ENCODE measurements at regions not wholly inside any gene's neighbourhood (a gene's known extent, or its start where the extent isn't known, plus 50 kb on each side); places are given as distances from the start of the nearest gene placed in this dataset.

- no peak for DNase-seq (ENCODE audit: low spot score)
Measured at GRCh38 chr4:3715855-3716630, 50.1 kb upstream of the ADRA2C start.

DNA sequence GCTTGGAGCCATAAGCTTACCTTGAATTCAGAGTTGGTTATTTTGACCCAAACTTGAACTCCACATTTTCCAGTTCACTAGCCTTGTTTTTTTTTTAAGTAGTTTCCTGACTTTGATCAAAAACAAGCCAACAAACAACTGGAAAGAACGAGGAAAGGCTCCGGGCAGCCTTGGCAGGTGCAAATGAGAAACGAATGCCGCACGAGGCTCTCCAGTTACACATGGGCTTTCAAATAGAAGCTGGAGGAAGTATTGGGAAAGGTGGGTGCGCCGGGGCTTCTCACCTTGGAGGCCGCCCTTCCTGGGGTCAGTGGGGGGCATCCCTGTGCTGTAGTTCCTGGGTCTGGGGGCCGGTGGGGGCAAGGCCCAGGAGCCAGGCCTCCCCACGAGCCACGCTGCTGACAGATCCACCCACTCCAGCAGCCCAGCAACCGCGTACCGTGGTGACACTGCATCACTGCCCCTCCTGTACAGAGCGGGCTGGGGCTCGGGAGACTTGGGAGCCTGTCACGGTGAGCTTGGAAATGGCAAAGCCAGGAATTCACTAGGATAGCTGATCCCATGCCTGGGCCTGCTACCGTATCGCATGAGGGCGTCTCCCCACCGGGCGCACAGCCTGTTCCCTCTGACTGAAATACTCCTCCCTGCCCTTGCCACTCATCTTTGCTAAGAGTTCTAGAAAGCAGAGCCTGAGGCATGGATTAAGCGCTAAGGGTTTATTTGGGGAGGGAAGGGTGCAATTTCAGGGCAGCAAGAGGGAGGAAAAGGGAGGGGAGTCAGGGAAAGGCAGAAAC is 50.9 kb upstream of the ADRA2C start:
- no peak for DNase-seq (ENCODE audit: low spot score)

GRCh38 chr4:3714642-3715001 is 51.6 kb upstream of the ADRA2C start:
- no peak for DNase-seq (ENCODE audit: low spot score)

DNA sequence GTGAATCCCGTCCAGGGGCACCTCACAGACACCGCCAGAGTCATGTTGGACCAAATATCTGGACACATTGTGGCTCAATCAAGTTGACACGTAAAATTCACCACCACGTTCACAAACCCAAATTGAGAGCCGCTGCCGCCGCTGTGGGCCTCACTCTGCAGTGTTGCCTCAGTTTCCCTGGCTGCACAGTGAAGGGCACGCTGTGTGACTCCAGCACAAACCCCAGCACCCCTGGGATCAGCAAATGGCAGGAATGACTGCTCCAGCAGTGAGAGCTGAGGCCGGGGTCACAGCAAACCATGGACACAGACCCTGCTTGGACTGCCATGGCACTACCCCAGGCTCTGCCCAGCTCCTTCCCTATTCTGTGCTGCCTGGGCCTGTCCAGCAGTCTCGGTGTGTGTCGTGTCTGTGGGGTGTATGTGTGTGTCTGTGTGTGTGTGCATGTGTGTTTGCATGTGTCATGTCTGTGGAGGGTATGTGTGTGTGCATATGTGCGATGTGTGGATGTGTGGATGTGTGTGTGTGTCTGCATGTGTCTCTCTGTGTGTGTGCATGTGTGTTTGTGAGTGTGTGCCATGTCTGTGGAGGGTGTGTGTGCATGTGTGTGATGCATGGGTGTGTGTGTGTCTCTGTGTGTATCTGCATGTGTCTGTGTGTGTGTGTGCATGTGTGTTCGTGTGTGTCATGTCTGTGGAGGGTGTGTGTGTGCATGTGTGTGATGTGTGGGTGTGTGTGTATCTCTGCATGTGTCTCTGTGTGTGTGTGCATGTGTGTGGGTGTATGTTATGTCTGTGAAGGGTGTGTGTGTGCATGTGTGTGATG is 52.2 kb upstream of the ADRA2C start:
- no peak for DNase-seq (ENCODE audit: low spot score)

GRCh38 chr4:3713346-3713745 is 52.8 kb upstream of the ADRA2C start:
- DNase-seq (ENCODE audit: low spot score), result no peak

- no peak for DNase-seq (ENCODE audit: low spot score)
Measured at GRCh38 chr4:3712936-3713335, 53.2 kb upstream of the ADRA2C start.

DNA sequence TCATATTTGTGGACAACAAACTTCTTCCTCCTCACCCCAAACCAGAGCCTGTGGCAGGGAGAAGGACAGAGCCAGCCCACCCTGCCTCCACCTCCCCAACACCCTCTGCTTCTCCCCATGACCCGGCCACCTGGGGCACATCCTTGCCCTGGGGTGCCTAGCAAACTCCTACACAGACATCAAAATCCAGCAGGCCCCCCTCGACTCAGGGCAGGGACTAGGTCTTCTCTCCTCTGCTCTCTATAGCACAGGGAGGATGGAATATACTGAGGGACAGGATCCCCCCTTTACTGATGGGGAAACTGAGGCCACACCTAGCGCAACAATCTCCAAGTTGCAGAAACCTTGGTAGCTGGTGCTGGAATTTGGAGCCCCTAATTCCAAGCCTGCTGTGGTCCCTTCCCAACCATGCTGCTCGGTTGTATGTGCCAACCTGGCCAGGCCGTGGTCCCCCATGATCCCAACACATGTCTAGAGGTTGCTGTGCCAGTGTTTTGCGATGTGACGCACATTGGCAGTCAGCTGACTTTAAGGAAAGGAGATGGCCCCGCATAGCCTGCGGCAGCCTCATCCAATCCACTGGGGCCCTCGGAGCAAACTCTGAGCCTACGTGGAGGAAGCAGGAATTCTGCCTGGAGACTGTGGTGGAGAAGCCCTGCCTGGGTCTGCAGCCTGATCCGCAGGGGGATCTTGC is 53.9 kb upstream of the ADRA2C start:
- no peak for DNase-seq (ENCODE audit: low spot score)

GRCh38 chr4:3711183-3712111 is 54.7 kb upstream of the ADRA2C start:
- DNase-seq (ENCODE audit: low spot score), result no peak

DNA sequence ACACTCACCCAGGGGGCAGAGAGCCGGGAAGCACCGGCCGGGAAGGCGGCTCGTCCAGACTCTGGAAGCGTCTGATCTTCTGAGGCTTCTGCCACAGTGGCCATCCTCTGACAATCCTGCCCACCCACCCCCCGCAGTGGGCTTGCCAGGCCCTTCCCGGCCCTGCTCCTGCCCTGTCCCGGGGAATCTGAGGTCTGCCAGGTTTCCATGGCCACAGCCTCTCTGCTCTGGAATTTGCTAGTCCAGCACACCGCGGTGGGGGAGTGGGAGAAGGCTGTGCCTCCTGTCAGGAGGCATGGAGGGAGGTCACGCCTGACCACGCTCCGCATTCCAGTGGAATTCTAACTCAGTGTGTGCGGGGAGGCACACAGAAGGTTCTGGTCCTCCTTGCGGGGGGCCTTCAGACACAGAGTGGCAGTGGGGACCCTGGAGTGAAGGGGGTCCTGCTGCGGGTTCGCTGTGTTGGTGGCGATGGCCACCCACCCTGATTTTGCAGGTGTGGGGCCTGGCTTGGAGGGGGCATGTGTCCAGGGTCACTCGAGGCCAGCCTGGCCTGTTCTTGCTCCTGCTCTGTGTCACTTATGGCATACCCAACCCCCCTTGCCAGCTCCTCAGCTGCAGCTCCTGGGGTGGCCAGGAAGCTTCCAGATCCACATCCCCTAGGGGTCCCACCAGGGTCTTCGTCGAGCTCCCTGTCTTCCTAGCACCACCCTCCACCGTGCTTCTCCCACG is 55.6 kb upstream of the ADRA2C start:
- DNase-seq (ENCODE audit: low spot score), result no peak

DNA sequence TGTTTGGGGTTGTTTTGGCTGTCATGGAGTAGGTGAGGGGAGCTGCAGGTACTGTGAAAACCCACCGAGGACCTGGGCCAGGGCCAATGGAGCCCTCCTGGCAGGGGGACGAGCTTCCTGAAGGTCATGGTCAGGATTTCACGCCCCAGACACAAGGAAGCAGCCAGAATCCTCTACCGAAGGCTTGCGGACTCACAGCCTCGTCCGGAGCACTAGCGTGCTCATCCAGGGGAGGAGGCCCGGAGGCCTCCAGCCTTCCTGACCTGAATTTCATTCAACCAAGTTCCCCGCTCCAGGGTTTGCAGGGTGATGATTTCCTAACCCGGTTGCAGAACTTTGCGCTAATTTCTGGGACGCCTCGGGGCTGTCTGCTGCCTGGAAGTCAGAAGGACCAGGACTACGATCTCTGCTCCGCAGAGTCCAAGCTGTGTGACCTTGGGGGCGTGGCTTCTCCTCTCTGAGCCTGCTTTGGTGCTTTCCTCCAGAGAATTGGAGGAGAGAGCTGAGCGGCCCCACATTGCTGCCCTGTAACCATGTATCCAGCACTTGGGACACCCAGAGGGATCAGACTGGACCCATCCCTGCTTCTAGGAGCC is 56.2 kb upstream of the ADRA2C start:
- DNase-seq (ENCODE audit: low spot score), result no peak

DNA sequence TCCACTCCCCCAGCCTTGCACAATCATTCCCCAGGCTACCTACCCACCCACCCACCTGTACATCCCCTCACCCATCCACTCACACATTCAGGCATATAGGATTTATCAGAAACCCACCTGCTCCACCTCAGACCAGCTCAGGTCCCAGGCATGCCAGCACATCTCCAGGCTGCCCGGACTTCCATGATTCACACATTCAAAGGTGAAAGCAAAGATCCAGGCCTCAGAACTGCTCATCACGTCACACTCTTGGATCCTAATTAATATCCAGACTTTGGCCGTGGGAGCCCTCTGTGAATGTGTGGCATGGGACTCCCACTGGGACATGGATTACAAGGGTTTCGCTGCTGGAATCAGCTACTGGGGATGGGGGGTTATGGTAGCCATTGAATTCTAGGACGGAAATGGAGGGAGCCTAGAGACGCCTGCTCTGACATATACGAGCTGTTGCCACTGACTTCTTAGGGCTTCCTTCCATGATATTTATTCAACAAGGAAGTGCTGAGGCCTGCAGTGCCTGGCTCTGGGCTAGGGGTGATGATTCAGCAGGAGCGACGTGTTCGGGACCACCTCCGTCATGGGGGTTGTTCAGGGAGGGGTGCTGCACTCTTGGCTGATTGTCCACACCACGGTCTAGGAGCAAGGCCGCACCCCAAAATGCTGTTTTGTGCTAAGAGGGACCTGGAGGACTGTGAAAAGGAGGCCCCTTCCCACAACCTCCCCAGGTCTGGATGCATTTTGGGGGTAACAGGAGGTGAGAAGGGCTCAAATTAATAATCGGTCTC is 56.9 kb upstream of the ADRA2C start:
- DNase-seq (ENCODE audit: low spot score), result no peak

DNA sequence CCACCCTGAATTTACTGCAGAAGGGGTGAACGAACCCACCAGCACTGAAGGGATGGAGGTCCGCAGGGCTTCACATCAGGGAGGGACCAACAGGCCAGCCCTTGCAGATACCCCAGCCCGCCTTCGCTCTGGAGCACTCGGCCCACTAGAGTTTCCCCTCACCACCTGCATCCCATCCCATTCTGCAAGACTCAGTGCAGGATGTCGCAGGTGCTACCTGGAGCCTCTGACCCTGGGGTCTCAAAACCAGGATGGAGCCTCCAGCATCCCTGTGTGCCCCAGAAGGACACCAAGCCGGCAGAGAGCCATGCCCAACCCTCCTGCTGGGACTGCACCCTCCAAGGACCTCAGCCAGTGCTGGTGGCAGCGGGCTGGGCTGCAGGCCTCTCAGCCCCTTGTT is 57.6 kb upstream of the ADRA2C start:
- DNase-seq (ENCODE audit: low spot score), result no peak

GRCh38 chr4:3708103-3708510 is 58.1 kb upstream of the ADRA2C start:
- DNase-seq (ENCODE audit: low spot score), result no peak

GRCh38 chr4:3707423-3708102 is 58.6 kb upstream of the ADRA2C start:
- no peak for DNase-seq (ENCODE audit: low spot score)

- DNase-seq (ENCODE audit: low spot score), result no peak
Measured at GRCh38 chr4:3706565-3707422, 59.4 kb upstream of the ADRA2C start.

DNA sequence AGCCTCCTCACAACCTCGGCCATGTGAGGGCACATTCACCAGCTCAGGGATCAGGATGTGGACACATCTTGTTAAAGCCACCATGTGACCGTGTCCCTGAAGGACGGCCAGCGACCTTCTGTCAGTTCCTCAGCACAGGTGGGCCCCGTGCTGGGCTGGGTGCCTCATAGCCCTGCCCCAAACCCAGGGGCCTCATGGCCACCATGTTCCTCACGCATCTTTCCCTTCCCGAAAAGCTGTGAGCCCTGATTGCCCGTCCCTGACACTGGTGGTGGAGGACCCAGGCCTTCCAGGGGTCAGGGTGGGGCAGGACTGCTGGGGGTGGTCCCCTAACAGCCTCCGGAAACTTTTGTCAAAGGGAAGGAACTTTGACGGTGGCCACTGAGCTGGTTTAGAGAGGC is 60.1 kb upstream of the ADRA2C start:
- no peak for DNase-seq (ENCODE audit: low spot score)

DNA sequence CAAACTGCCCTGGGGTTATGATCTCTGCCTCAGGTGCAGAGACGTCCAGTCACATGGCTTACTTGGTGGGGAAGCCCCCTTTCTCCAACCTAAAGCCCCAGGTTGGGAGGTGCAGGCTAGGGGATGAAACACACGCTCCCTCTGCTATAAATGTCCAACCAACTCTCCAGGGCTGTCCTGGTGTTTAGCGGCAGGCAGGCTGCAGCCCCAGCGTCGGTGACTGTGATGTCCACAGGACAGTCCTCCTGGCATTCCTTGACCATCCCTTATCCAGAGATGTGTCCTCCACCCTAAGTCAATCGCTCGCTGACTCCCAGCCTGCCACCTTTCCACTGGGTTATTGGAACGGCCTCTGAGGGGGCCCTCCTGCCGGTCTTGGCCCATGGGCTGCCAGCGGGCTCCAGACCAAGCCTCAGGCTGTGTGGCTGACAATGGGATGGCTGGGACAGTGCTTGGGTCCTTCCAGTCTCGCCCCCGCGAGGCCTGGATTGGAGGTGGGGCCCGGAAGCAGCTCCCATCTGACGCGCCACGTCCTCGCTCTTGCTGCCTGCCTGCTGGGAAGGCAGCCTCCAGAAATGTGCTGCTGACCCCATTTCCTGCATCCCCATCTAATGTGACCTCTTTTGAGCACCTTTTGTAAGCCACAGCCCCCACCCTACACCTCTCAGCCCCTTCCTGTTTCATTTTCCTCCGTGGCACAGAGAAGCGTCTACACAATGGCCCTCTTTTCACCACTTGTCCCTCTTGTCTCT is 60.8 kb upstream of the ADRA2C start:
- DNase-seq (ENCODE audit: low spot score), result no peak
